ENCODE measurements at regions not wholly inside any gene's neighbourhood (a gene's known extent, or its start where the extent isn't known, plus 50 kb on each side); places are given as distances from the start of the nearest gene placed in this dataset.

DNA sequence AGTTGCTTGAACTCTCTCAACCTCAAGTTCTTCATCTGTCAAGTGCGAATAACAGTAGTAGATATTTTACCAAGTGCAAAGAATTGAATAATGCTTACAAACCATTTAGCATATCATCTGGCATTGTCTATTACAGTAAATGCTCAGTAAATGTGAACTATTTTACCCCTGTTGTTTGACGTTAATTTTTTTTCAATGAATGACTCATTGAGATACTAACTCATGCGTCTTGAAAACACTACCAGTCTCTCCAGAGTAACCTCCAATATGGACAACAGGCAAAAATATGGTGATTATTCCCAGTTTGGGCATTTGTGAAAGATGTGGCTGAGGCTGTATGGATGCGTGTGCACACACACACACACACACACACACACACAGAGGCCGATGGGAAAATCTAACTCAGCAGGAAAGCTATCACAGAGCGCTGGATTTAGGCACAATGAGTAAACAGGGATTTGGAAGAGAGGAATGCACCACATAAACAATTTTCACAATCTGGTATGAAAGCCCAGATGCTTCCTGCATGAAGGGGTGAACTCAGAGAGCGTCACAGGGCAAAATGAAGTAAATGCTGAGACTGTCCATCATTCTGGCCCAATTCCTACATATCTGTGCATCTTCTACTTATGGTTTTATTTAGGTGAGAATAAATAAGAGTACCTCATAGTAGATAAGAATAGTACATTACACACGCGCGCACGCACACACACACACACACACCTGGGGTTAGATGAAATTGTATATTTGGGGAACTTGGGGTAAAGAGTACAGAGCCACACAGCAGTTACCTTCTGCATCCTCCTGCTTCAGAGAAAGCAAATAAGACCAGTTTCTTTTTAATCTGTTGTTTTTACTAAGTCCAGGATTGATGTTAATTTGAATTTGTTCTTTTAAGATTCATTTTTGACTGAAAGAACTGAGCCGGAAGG, 128.7 kb downstream of the PALM2AKAP2 start:
- H3K27me3 Mint-ChIP-seq = no peaks in the 10 kb centered on the region
- CTCF ChIA-PET = interaction anchor here (1.2 to 21.3 kb wide), 11 partner anchors 10 to 308 kb away, joined by 3 to 585 read pairs (median 25); no protein-coding TSS in a partner anchor
- no peak for TF ChIP-seq CTCF (IDR thresholded peaks at IDR 0.05)
- TF ChIP-seq EZH2 (IDR thresholded peaks at IDR 0.05; ENCODE audit: borderline replicate concordance, insufficient read depth, low read depth, low read length, poor library complexity, severe bottlenecking) = no peak
- intact Hi-C loops (cut with micrococcal nuclease) = loop anchor here (1.0 to 2.0 kb wide), 2 partner anchors 10 to 58 kb away; no protein-coding TSS in a partner anchor
- no peaks in the 10 kb centered on the region for H3K9me3 ChIP-seq (ENCODE audit: control extremely low read depth in 1 of 3, control insufficient read depth in 2 of 3, insufficient read depth in 1 of 3, low read length in 2 of 3)
- no peak overlapping the region for H3K4me3 Mint-ChIP-seq
- H3K36me3 ChIP-seq (replicated peaks in 1 of 2; ENCODE audit: control extremely low read depth in 1 of 2, control insufficient read depth in 1 of 2, extremely low read depth in 1 of 2, insufficient read depth in 2 of 2, low read length in 1 of 2) = no peaks in the 10 kb centered on the region
- peaks cover 66% of the 10 kb centered on the region for H3K79me2 ChIP-seq (ENCODE audit: control insufficient read depth, insufficient read depth, low read length)
- H3K4me2 ChIP-seq (replicated peaks; ENCODE audit: low read depth, low read length, poor library complexity, severe bottlenecking) = peak overlapping the region; percentile 58
- ATAC-seq (ENCODE audit: low read depth) = peak; percentile 61
- peaks cover 7% of the 10 kb centered on the region for H3K4me1 Mint-ChIP-seq
- H3K4me1 ChIP-seq (ENCODE audit: control insufficient read depth in 2 of 2, insufficient read depth in 2 of 2, low read length in 2 of 2) = peaks cover 75 to 81% of the 10 kb centered on the region in 2 donors
- H3K4me3 ChIP-seq (ENCODE audit: control extremely low read depth in 1 of 5, extremely low read depth in 1 of 5, insufficient read depth in 1 of 5, low read depth in 2 of 5, low read length in 4 of 5) = no peak overlapping the region
- H3K27ac ChIP-seq (ENCODE audit: low read length in 2 of 2) = peak overlapping the region; percentile 65 to 69
- POLR2A ChIA-PET = interaction anchor here (0.8 to 2.3 kb wide), 6 partner anchors 59 to 263 kb away, joined by 4 to 17 read pairs (median 5); no protein-coding TSS in a partner anchor
- no peaks in the 10 kb centered on the region for H3K9me3 Mint-ChIP-seq (ENCODE audit: insufficient read depth)
- no peaks in the 10 kb centered on the region for H3K27me3 ChIP-seq (replicated peaks in 1 of 4; ENCODE audit: control extremely low read depth in 1 of 4, control insufficient read depth in 3 of 4, insufficient read depth in 4 of 4, low read length in 3 of 4)
- no peak overlapping the region for H3K27ac Mint-ChIP-seq
- H4K20me1 ChIP-seq (ENCODE audit: control insufficient read depth, insufficient read depth, low read length, poor library complexity, severe bottlenecking) = no peaks in the 10 kb centered on the region
- peak overlapping the region; percentile 10 for H3K9ac ChIP-seq (ENCODE audit: low read length)
- peak; percentile 60 for DNase-seq
- WGBS (ENCODE audit: insufficient coverage) = no CpG with 5 or more reads among the region's 12 CpGs
- H2AFZ ChIP-seq (ENCODE audit: insufficient read depth, low read depth, low read length, poor library complexity, severe bottlenecking) = peak overlapping the region; percentile 3

Data from B cell (primary cell).